HFF-Myc (cell line): ENCODE measurements at regions not wholly inside any gene's neighbourhood (a gene's known extent, or its start where the extent isn't known, plus 50 kb on each side); places are given as distances from the start of the nearest gene placed in this dataset.

Experiments used
- DNase-seq: peaks from one replicate; pipeline ENCODE4 v3.0.0-alpha.2; 2011; ENCODE audit warnings: low read depth; ENCODE audit errors: extremely low read depth
- H3K4me3 ChIP-seq: replicated peaks from 2 replicates; pipeline ENCODE4 v1.5.1; 2011; ENCODE audit warnings: low read depth, mild to moderate bottlenecking, control low read depth, low read length
- TF ChIP-seq, protein P1 (sequence below): IDR thresholded peaks from 2 replicates; pipeline ENCODE4 v1.5.1; 2012; ENCODE audit warnings: mild to moderate bottlenecking, low read depth, low read length, control low read depth; ENCODE audit errors: missing control alignments

DNA sequence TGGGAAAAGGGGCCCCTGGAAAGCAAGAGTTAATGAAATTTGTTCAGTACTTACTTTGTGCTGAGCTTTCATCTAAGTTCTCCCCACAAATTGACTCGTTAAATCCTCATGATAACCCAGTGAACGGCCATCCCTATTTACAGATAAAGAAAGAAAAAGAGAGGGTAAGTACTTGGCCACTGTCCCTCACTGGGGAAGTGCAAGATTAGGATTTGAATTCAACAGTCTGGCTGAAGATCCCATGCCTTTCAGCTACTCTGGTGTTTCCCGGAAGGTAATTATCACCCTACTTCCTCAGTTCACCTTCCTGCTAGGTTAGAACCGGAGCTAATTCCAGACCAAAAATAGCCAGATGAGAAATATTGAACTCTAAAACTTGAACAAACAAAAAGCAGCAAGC lies 269.2 kb upstream of the TLE4 start:
- no peak for DNase-seq
- TF ChIP-seq, protein P1, sequence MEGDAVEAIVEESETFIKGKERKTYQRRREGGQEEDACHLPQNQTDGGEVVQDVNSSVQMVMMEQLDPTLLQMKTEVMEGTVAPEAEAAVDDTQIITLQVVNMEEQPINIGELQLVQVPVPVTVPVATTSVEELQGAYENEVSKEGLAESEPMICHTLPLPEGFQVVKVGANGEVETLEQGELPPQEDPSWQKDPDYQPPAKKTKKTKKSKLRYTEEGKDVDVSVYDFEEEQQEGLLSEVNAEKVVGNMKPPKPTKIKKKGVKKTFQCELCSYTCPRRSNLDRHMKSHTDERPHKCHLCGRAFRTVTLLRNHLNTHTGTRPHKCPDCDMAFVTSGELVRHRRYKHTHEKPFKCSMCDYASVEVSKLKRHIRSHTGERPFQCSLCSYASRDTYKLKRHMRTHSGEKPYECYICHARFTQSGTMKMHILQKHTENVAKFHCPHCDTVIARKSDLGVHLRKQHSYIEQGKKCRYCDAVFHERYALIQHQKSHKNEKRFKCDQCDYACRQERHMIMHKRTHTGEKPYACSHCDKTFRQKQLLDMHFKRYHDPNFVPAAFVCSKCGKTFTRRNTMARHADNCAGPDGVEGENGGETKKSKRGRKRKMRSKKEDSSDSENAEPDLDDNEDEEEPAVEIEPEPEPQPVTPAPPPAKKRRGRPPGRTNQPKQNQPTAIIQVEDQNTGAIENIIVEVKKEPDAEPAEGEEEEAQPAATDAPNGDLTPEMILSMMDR, result no peak
- H3K4me3 ChIP-seq, result no peak overlapping the region

DNA sequence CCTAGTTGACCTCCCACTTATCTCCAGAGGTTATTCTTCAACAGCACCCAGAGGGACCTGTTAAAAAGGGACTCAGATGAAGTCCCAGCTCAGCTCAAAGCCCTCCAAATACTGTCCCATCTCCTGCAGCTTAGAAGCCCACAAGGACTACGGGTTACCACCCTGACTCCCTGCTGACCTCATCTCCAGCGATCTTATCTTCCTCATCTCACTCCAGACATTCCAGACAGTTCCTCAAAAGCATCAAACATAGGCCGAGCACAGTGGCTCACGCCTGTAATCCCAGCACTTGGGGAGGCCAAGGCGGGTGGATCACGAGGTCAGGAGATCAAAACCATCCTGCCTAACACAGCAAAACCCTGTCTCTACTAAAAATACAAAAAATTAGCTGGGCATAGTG lies 263.8 kb upstream of the TLE4 start:
- H3K4me3 ChIP-seq, result no peak overlapping the region
- TF ChIP-seq, protein P1, result no peak
- no peak for DNase-seq

DNA sequence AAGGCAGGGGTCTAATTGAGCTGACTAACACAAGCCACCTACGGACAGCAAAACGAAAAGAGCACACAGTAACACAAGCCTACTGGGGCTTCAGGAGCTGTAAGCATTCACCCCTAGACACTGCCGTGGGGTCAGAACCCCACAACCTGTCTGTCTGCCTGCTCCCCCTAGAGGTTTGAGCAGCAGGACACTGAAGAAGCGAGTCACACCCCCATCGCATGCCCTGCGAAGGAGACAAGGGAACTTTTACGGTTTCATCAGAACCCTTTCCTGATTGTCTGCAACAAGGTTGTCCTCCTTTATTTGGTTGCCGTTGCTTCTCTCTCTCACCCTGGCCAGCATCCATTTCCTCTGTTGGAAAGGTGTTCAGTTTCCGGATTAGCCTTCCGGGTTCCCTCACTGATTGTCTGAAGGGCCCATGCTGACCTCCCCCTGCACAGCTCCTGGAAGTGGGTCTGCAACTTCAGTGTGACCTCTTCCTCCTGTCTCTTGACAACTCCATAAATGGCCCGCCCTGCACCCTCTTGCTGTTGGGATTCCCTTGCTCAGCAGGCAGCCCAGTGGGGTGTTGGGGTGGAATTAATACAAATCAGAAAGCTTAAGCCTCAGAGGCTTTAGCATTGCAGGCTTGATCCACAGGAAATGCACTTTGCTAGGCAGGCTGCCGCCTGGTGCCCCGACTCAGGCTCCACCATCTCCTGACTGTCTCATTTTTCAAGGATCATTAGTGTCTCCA lies 258.9 kb upstream of the TLE4 start:
- TF ChIP-seq, protein P1, result no peak
- no peak for DNase-seq
- H3K4me3 ChIP-seq, result no peak overlapping the region

DNA sequence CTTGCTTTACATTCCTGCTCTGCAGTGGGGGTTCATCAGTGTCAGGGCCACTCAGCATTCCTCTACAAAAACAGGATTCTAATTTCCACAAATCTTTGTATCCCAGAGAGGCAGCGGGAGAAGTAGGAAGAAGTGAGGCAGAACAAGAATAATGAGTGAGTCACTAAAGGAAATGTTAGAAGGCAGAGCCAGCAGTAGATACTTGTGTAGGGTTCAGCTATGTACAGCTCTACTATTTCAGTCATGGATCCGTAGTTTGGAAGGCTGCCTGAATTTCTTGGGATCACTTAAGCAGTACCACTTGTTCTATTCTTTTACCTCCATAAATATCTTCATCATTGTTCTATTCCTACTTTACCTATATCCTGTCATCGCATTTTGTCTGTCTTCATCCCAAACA lies 246.3 kb upstream of the TLE4 start:
- H3K4me3 ChIP-seq, result no peak overlapping the region
- no peak for DNase-seq
- TF ChIP-seq, protein P1, result no peak

DNA sequence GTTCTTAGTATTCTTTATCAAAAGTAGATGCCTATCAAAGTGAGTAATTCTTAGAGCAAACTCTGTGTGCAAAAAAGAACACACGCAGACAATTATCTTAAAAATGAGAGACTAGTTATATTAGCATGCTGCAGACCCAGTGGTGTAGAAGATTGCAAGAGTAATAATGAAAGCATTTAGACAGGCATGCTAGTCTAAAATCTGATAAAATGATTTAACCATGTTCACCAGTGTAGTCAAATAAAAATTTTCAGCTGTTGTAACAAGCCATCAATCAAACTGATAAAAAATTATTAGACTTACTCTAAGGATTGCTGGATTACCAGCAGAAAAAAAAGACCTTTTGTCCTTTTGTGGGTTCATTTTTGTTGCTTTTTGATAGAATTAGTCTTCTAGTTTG lies 241.9 kb upstream of the TLE4 start:
- DNase-seq, result no peak
- TF ChIP-seq, protein P1, result no peak

DNA sequence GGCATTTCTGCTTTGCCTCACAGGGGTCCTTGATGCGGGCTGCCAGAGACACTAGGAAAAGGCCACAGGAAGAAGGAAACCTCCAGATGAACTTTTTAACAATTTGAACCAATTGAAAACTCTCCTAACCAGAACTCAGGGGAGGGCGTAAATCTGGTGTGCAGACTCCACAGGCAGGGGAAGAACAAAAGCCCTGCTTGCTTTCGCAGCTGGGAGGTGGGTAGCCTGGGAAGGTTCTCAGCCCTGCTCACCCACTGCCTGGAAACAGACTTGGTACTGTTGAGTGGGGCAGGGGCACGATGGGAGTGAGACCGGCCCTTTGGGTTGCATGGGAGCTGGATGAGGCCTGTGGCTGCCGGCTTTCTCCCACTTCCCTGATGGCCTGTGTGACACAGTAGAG lies 237.8 kb upstream of the TLE4 start:
- DNase-seq, result no peak
- no peak overlapping the region for H3K4me3 ChIP-seq
- TF ChIP-seq, protein P1, result no peak

More for the DNA sequence above, 241.9 kb upstream of the TLE4 start:
- no peak overlapping the region for H3K4me3 ChIP-seq

DNA sequence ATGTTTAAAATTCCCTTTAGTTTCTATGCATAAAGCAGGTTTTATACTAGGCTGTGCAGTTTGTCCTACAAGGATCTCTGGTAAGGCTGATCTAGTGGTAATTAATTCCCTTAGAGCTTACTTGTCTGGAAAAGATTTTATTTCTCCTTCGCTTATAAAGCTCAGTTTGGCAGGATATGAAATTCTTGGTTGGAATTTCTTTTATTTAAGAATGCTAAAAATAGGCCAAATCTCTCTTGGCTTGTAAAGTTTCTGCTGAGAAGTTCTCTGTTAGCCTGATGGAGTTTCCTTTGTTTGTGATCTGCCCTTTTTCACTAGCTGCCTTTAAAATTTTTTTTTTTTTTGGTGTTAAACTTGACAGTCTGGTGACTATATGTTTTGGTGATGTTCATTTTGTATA lies 237.1 kb upstream of the TLE4 start:
- TF ChIP-seq, protein P1, result no peak
- H3K4me3 ChIP-seq, result no peak overlapping the region
- no peak for DNase-seq
